Ovary (tissue), 7 donors: ENCODE measurements at regions not wholly inside any gene's neighbourhood (a gene's known extent, or its start where the extent isn't known, plus 50 kb on each side); places are given as distances from the start of the nearest gene placed in this dataset.

Source experiments
- DNase-seq, 5 donors: peaks; one replicate each; pipeline ENCODE4 v3.0.0-alpha.2; 2019 to 2020
- H3K27ac ChIP-seq, 2 donors: fragments of 200-600 bp; one replicate each; pipeline versions ENCODE4 v1.5.1 to v1.8.0; 2019 to 2022
- H3K27me3 ChIP-seq: fragments of 200-600 bp; one replicate; pipeline ENCODE4 v1.8.0; 2022
- H3K36me3 ChIP-seq: fragments of 200-600 bp; sonication (generic); one replicate; pipeline ENCODE4 v1.5.1; 2019
- H3K4me1 ChIP-seq: one replicate; pipeline ENCODE4 v1.8.1; 2013; ENCODE audit warnings: mild to moderate bottlenecking, moderate library complexity; ENCODE audit not compliant: insufficient read depth
- H3K4me3 ChIP-seq: fragments of 200-600 bp; sonication (generic); one replicate; pipeline ENCODE4 v1.5.1; 2017
- H3K9me3 ChIP-seq, 2 donors: fragments of 200-600 bp in 1 of 2; sonication (generic) in 1 of 2; one replicate each; pipeline versions ENCODE4 v1.5.1 to v1.8.1; 2013 to 2019; ENCODE audit warnings: mild to moderate bottlenecking in 1 of 2, moderate library complexity in 1 of 2
- CTCF ChIP-seq, 3 donors: fragments of 450-650 bp in 2 of 3; fragments of 200-600 bp in 1 of 3; IDR thresholded peaks; one replicate each; pipeline versions ENCODE4 v1.5.1 to v1.8.0; 2016 to 2022; ENCODE audit warnings: antibody characterized with exemption in 3 of 3, mild to moderate bottlenecking in 1 of 3
- EP300 ChIP-seq: sonication (generic); formaldehyde crosslinking; IDR thresholded peaks from one replicate; pipeline ENCODE4 v1.6.1; 2017; ENCODE audit warnings: antibody characterized with exemption
- POLR2A ChIP-seq: fragments of 450-650 bp; IDR thresholded peaks from one replicate; pipeline ENCODE4 v1.6.1; 2017; ENCODE audit warnings: antibody characterized with exemption, mild to moderate bottlenecking, moderate library complexity
- WGBS, 3 donors: extraction: QIAGEN DNeasy Blood & Tissue Kit in 1 of 3; methylation state at CpG; one replicate each; pipeline versions ENCODE4 v1.1.5 to v1.1.7; 2013 to 2017; 5-methylcytosine and 5-hydroxymethylcytosine counted together
- intact Hi-C, 4 donors: fragments of 100-400 bp; cut with DNase I; formaldehyde crosslinking; loops; one replicate each; pipeline versions ENCODE4 v1.11.0 to v1.15.1; 2022 to 2023
- donor health status: DM: no; HTN: no; CAD: no; lungs with moderate emphysema.
- donor health status: DM: no; HTN: no; CAD: no.
- donor health status: Bipolar disorder and iron deficiency.
- donor health status: DM: no; HTN: no; CAD: no.
- donor health status: DM: yes; HTN: yes; CAD: no.

- DNase-seq: no peak
- no peaks in the 10 kb centered on the region for H3K4me1 ChIP-seq
- 75 to 80% (median 76%) methylated on average over 17 of the region's 17 CpGs for WGBS, 3 donors
- no peak overlapping the region for H3K4me3 ChIP-seq
- no peaks in the 10 kb centered on the region for H3K9me3 ChIP-seq
- no peaks in the 10 kb centered on the region for H3K36me3 ChIP-seq
- no peaks in the 10 kb centered on the region for H3K27me3 ChIP-seq
- TF ChIP-seq POLR2A (no peak), EP300 (no peak), CTCF (IDR thresholded peaks at IDR 0.05) (no peak)
- intact Hi-C loops: no loop called here
- no peak overlapping the region for H3K27ac ChIP-seq
Measured at GRCh38 chr1:47631411-47631995, 193.7 kb downstream of the FOXD2 start.

GRCh38 chr1:47635111-47635510 is 197.3 kb downstream of the FOXD2 start:
- Histone ChIP-seq H3K27ac (no peak overlapping the region), H3K36me3 (no peaks in the 10 kb centered on the region), H3K4me3 (no peak overlapping the region), H3K9me3 (no peaks in the 10 kb centered on the region), H3K27me3 (no peaks in the 10 kb centered on the region), H3K4me1 (no peaks in the 10 kb centered on the region)
- intact Hi-C loops: no loop called here
- 74 to 82% (median 80%) methylated on average over 5 of the region's 5 CpGs for WGBS, 3 donors
- no peak for DNase-seq
- TF ChIP-seq POLR2A: no peak

GRCh38 chr1:47635597-47635996 is 197.8 kb downstream of the FOXD2 start:
- Histone ChIP-seq H3K36me3 (no peaks in the 10 kb centered on the region), H3K4me1 (no peaks in the 10 kb centered on the region), H3K27me3 (no peaks in the 10 kb centered on the region), H3K9me3 (no peaks in the 10 kb centered on the region), H3K4me3 (no peak overlapping the region), H3K27ac (no peak overlapping the region)
- no peak for DNase-seq
- TF ChIP-seq CTCF (IDR thresholded peaks at IDR 0.05) (no peak), POLR2A (no peak), EP300 (no peak)
- 61 to 75% (median 70%) methylated on average over 2 of the region's 2 CpGs for WGBS, 3 donors
- intact Hi-C loops: no loop called here

GRCh38 chr1:47637111-47637685 is 199.4 kb downstream of the FOXD2 start:
- Histone ChIP-seq H3K36me3 (no peaks in the 10 kb centered on the region), H3K9me3 (no peaks in the 10 kb centered on the region), H3K4me1 (no peaks in the 10 kb centered on the region), H3K4me3 (no peak overlapping the region), H3K27me3 (no peaks in the 10 kb centered on the region), H3K27ac (no peak overlapping the region)
- DNase-seq: no peak
- intact Hi-C loops: no loop called here
- 73 to 95% (median 95%) methylated on average over 6 of the region's 6 CpGs for WGBS, 3 donors
- TF ChIP-seq CTCF (IDR thresholded peaks at IDR 0.05) (no peak), EP300 (no peak), POLR2A (no peak)

GRCh38 chr1:47638240-47638639 is 200.4 kb downstream of the FOXD2 start:
- intact Hi-C loops: no loop called here
- Histone ChIP-seq H3K4me3 (no peak overlapping the region), H3K27me3 (no peaks in the 10 kb centered on the region), H3K4me1 (no peaks in the 10 kb centered on the region), H3K27ac (no peak overlapping the region), H3K9me3 (no peaks in the 10 kb centered on the region), H3K36me3 (no peaks in the 10 kb centered on the region)
- WGBS, 3 donors: 69 to 74% (median 71%) methylated on average over 9 of the region's 9 CpGs
- TF ChIP-seq POLR2A: no peak
- no peak for TF ChIP-seq EP300
- TF ChIP-seq CTCF (IDR thresholded peaks at IDR 0.05): no peak
- no peak for DNase-seq
